ELR (cell line): ENCODE measurements at regions not wholly inside any gene's neighbourhood (a gene's known extent, or its start where the extent isn't known, plus 50 kb on each side); places are given as distances from the start of the nearest gene placed in this dataset.

Experiments used
- DNase-seq: peaks from one replicate; pipeline ENCODE4 v3.0.0-alpha.2; 2015; ENCODE audit warnings: low read depth

DNA sequence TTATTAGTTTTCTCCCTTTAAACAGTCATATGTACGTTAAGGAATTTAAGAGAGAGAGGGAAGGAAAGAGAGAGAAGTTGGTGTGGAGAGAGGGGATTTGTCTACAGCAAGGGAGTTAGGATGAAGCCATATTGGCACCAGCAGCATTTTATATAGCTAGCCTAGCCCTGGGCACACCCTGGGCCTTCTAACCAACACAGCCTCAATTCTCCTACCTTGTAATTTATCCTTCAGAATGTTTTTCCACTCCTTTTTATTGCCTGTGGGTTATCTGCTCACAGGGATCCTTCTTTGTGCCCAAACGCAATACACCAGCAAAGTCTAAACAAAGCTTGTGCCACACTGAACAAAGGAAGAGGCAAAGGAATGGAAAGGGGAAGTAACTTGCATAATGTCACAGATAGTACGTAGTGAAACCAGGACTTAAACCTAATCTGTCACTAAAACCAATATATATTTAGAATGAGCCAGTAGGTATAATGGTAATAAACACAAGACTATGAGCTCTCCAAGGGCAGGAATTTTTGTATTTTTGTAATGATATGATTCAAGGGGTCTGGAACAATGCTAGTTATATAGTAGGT lies 613.8 kb upstream of the TENM4 start:
- no peak for DNase-seq

GRCh38 chr11:80048513-80048912 lies 607.7 kb upstream of the TENM4 start:
- no peak for DNase-seq

DNA sequence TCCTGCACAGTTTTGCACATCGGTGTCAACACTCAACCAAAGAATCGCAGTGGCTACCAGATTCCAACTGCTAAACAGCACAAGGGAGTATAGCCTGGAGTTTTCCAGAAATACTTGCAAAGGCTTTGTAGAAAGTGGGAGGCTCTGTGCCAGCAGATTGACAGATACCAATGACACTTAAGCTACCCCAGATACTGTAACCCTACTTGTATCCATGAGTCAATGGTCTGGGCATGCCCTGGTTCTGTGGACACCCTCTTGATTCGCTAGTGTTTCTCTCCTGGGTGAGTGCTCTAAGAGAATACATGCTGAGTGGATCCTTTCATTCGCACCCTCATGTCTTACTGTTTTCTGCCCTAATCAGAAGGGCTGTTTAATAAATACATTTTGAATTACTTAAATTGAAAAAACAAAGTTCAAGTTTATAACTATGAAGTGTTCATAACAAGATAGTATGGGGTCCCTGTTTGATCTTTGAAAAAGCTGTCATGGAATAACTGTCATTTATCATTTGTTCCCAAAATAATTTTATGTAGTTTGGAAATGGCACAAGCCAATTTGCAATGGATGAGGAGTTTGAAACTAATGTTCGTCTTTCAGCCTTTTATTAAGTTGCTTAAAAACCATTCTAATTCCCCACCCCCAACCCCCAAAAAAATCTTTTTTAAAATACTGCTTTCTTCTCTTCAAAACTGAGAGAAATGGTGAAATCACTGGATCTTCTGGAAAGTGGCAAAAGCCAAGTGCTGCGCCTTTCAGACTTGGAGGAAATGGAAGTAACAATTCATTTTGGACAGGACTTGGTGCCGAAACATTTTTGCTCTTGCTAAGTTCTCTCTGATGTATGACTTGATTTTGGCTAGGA lies 600.5 kb upstream of the TENM4 start:
- no peak for DNase-seq

DNA sequence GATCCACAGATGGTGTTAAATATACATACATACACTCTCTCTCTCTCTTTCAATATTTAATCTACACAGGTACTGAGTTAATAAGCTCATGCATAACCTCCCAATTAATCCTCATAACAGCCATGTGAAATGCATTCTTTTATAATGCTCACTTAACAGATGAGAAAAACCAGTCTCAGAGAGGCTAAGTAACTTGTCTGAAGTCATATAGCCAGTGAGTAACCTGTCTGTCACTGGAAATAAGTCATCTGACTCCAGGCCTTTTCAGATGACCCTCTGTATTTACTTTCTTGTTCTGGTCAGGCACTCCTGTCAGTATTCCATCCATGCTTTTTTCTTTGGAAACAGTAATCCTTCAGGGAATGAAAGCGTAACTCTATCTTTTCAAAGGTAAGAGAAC lies 594.0 kb upstream of the TENM4 start:
- DNase-seq, result no peak

DNA sequence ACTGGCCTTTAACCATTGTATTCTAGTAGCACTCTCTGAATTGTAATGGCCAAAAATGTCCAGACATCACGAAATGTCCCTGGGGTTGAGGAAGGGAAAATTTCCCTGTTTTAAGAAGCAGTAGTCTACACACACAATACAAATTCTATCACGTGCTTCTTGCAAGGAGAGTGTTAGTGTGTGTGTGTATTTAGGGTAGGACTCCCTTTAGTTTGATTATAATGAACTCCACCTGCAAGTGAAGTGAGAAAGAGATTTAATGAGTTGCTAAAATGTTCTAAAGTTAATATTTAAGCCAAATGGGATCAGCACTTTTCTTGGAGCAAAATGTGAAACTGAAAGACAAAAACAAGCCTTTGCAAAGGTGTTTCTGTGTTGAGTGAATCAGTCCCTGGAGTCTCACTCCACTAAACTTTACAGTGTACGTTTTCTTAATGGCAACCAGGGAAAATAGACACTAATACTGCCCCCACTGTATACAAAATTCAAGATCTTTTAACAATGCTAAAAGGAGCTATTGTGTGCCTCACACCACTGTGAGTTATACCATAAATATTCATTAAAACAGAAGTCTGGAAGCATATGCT lies 590.3 kb upstream of the TENM4 start:
- no peak for DNase-seq

- no peak for DNase-seq
Measured at GRCh38 chr11:80028998-80029397, 588.2 kb upstream of the TENM4 start.

DNA sequence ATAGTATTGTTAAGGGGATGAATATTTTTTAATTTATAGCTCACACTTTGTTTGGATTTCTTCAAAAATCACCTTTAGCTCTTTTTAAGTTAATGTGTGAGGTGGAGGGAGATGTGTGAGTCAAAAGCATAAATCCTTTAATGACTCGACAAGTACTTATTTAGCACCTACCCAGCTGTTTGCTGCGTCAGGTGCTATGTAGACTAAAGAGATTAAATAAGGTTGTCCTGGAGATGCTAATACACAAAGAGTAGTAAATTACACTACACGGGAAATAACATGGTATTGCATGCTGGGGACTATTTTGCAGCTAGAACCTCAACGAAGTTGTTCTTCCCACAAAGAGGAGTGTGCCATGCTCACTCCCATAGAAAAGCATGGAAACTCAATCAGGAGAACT lies 583.3 kb upstream of the TENM4 start:
- no peak for DNase-seq

DNA sequence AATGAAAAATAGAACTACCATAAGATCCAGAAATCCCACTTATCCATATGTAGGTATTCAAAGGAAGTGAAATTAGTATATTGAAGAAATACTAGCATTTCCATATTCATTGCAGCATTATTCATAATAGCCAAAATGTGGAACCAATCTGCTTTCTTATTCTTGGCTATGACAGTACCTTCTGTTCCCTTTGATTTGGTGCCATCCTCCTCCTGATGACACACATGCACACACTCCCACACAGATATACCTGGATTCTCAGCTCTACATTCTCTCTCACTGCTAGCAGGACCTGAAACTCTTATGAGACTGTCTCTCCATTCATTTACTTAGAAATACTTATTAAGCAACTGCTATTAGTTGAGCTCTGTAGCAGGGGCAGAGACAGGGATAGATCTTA lies 582.6 kb upstream of the TENM4 start:
- no peak for DNase-seq

DNA sequence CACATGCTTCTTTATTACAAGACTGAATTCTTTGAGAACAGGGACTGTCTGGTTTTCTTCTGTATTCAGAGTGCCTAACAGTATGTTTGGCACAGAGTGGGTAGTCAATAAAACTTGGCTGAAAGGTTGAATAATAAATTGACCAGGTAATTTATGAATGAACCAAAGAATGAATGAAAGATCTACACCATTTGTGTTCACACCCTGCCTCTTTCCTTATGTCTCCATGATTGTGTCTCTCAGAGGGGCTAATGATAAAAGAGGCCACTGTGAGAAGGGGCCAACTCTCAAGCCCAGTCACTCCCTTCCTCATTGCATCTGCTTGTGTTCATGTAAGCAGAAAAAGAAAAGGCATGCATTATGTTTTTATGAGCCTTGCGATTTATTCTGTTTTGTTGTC lies 569.7 kb upstream of the TENM4 start:
- DNase-seq, result no peak

DNA sequence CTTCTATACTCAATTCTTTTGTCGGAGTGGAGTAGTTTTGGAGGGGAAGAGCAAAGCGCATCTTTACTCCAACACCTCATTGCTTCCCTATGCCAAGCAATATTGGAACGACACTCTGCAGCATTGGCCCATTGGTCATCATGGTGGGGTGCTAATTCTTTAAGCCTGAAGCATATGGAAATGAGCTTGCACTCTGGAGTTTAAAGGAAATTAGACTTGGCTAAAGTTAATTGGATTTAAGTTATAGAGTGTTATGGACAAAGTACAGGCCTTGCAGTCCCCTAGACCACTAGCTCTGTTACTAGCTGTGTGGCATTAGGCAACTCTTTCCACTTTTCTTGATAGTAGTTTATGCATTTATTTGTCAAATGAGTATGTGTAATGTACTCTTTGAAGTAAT lies 568.3 kb upstream of the TENM4 start:
- no peak for DNase-seq

DNA sequence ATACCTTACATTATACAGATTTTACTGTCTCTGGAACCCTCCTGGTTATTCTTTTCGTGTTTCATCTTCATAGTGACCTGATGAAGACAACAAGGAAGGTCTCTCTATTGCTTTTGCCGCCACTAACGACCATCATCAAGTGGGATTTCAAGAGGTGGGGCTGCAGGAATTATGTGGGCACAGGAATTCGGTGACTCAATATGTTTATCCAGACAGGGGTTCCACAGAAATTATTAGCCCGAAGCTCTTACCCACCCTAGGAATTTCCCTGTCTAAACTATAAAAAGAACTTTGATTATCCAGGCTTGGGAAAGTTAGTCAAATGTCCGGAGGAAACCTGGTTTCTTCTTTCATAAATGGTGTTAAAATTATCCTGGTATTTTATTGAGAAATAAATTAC lies 566.8 kb upstream of the TENM4 start:
- no peak for DNase-seq

DNA sequence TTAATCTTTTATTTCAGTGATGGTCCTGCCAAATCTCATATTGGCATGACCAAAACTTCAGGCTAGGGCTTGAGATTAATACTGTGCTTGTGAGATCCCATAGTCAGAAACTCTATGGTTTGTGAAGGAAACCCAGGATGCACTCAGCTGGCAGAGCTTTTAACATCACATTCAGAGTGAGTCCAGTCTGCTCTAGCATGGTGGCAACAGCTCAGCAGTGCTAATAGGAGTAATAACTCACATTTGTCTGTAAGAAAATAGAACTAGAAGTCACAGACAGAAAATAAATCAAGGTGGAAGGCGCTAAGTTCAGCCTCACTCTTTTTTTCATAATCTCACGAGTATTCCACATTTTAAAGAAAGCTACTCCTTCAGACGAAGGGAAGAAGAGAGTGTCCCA lies 549.3 kb upstream of the TENM4 start:
- DNase-seq, result no peak

DNA sequence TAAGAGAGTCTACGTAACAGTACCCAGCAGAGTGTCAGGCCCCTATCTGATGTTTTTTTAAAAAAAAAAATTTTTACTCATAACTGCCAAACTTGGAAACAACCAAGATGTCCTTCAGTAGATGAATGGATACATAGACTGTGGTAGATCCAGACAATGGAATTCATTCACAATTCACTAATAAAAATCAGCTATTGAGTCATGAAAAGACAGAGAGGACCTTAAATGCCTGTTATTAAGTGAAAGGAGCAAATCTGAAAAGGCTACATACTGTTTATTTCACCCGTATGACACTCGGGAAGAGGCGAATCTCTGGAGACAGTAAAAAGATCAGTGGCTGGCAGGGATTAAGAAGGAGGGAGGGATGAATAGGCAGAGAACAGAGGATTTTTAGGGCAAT lies 541.4 kb upstream of the TENM4 start:
- DNase-seq, result no peak

DNA sequence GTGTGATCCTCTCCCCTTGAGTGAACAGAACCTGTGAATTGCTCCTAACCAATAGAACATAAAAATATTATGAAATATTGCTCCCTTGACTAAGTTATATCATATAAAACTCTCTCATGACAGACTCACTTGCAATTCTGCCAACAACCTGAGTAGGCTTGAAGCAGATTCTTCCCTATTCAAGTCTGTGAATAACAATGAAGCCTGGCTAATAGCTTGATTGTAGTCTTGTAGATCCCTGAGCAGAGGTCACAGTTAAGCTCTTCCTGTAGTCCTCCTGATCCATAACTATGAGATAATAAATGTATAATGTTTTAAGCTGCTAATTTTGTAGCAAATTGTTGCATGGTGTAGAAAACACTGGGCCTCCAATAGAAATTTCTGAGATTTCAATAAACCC lies 540.1 kb upstream of the TENM4 start:
- no peak for DNase-seq

DNA sequence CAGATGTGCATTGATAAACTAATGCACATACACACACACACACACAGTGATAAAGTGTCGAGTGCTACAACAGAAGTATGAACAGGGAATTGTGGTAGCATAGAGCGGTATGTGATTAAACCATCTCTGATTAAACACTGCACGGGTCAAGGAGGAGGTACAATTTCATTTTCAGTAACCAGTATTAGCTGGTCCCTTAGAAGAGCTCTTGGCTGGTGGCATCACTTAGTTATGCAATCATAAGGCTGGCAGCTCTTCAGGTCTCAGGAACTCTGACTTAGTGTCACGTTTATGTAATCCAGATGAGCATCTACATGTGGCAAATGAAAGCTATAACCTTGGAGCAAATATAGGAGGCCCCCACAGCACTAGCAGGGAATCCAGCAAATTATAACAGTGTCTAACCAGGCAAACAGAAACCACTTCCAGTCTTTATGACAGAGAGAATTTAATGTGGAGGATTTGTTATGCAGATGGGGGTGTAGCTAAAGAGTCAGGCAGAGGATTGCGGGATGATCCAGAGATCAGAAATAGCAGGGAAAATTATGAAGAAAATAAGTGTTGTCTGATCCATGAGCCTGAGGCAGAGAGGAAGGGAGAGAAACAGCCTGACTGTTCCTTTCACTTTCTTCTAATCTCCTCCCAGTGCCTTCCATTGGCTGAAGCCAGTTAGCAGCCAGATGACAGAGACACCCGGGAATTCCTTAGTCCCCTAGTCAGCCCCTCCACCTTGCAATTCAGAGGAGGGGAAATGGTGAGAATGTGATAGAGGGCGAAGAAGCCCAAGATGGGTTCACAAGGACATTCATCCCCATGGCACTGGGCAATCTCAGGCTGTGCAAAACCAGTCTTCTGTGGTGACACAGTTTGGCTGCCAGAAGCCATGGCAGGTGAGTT lies 533.1 kb upstream of the TENM4 start:
- DNase-seq, result no peak

- DNase-seq, result no peak
Measured at GRCh38 chr11:79971255-79971654, 530.4 kb upstream of the TENM4 start.

DNA sequence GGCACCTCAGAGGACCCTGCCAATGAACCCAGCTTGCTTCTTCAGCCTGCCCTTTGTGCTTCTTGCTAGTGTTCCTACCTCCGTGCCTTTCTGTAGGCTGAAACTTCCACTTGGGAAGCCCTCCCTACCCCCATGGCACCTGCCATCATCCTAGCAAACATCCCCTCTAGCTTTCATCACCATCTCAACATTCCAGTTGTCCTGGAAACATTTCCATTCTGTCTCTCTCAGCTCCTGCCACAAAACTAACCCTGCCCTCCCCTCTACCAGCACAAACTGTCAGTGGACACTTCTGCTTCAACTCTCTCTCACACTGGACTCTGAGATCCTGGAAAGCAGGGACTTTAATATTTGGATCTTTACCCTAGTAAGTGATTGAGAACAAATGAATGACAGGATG lies 525.8 kb upstream of the TENM4 start:
- no peak for DNase-seq

- DNase-seq, result no peak
Measured at GRCh38 chr11:79963856-79964645, 523.2 kb upstream of the TENM4 start.

DNA sequence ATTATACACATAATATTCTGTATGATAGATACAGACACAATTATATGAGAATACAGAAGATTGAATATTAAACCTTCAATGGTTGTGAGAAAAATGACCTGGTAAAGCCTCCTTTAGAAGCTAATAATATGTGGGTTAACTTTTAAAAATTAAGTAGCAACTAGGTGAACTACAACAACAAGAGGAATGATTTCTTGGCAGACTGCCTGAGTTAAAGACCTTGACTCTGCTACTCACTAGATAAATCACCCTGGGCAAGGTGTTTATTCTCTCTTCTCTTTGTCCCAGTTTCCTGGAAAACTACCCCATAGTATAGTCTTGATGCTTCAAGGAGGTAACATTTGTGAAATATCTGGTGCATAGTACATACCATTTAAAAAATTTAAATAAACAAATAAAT lies 519.6 kb upstream of the TENM4 start:
- no peak for DNase-seq

- DNase-seq, result no peak
Measured at GRCh38 chr11:79959318-79959717, 518.5 kb upstream of the TENM4 start.

DNA sequence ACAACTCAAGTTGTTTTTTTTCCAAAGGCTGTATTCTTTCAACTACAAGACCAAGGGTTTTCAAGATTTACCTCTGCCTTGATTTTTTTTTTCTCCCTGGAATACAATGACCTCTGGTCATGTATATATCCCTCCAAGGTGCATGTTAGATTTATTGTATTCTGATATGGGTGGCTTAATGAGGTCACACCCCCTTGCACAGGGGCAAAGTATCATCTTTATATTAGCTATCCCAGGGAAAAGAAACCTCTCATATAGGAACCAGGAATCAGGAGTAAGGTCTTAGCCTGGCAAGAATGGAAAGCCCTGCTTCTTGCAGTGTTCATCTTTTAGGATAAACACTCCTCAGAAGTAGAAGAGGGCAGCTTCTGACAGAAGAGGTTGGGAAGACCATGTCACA lies 516.9 kb upstream of the TENM4 start:
- DNase-seq, result no peak

DNA sequence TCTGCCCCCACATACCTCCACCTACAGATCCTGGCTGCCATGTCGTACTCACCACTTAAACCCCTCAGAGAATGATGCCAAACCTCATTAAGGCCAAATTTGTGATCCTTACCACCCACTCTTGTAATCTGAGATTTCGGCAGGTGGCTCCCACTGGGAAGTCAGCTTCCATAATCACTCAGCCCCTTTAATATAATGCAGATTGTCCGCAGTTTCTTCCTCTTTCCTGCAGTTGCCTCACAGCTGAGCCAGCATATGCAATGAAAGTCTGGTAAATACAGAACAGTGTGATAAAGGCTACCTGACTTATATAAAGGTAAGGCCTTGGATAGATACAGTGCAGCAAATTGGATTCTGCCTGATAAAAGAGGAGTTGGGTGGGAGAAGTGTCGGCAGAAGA lies 515.2 kb upstream of the TENM4 start:
- DNase-seq, result no peak
